AG10803 (cell line): ENCODE measurements at regions not wholly inside any gene's neighbourhood (a gene's known extent, or its start where the extent isn't known, plus 50 kb on each side); places are given as distances from the start of the nearest gene placed in this dataset.

ENCODE experiments used
- DNase-seq: peaks from one replicate; pipeline ENCODE4 v3.0.0; 2010; ENCODE audit warnings: low read depth
- H3K4me3 ChIP-seq: 2 replicates; pipeline ENCODE4 v1.5.1; 2011; ENCODE audit warnings: mild to moderate bottlenecking, low read length, control low read depth
- CTCF ChIP-seq: conservative IDR thresholded peaks from 2 replicates; pipeline ENCODE4 v1.5.1; 2011; ENCODE audit warnings: mild to moderate bottlenecking, low read length, control low read depth, inconsistent platforms

GRCh38 chr9:106051545-106051944, 357.2 kb downstream of the TMEM38B start:
- TF ChIP-seq CTCF = no peak
- H3K4me3 ChIP-seq = no peak overlapping the region
- DNase-seq = no peak

GRCh38 chr9:106052166-106052565, 357.8 kb downstream of the TMEM38B start:
- H3K4me3 ChIP-seq = no peak overlapping the region
- no peak for DNase-seq
- TF ChIP-seq CTCF = no peak

DNA sequence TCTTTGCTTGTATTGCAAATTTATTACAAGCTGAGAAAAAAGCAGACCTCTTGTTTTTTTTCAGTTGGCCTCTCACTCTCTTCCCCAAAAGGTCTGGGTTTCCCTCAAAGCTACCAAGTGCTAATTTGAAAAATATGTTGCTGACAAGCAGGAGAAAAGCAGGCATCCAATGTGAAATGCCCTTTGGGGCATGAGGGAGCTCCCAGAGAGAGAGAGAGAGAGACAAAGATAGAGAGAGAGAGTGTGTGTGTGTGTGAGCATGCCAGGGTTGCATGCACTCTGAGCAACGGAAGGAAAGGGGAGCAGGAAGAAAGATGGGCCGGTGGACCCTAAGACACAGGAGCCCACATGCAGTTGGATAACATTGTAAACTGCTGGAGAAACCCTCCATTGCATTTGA, 358.4 kb downstream of the TMEM38B start:
- DNase-seq = no peak
- no peak for TF ChIP-seq CTCF
- H3K4me3 ChIP-seq = no peak overlapping the region

DNA sequence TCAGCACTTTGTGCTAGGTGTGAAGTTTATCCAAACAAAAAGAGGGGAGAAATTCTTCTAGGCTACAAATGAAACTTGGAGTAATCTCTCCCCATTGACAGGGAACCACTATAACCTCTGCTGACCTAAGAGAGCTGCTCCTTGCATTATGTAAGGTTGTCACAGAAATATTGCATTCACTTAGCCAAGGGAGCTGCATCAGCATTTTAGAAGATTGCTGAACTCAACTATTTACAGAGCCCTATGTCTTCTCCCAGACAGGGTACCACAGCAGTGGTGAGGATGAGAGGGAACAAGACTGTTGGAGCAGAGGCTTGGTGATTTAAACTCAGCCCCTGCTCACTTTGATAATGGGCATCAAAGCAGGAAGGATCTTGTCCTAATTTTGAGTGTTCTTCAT, 362.0 kb downstream of the TMEM38B start:
- DNase-seq = no peak
- no peak overlapping the region for H3K4me3 ChIP-seq
- no peak for TF ChIP-seq CTCF

DNA sequence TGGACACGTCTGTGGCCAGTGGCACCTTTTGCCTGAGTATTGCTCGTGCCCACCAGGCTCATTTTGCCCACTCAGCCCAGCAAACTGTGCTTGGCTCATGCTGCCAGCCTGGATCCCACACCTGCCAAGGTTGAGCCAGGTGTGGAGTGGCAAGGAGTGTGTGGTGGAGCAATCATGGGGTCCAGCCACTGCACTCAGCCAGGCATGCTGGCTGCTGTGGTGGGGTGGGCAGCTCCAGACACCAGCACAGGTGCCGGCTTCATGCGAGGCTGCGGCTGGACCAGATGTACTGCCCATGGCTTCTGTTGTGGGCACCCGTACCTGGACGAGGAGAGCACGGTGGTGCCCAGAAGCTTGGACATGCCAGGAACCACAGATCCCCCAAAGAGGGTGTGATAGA, 364.1 kb downstream of the TMEM38B start:
- TF ChIP-seq CTCF = no peak
- no peak overlapping the region for H3K4me3 ChIP-seq
- DNase-seq = no peak

DNA sequence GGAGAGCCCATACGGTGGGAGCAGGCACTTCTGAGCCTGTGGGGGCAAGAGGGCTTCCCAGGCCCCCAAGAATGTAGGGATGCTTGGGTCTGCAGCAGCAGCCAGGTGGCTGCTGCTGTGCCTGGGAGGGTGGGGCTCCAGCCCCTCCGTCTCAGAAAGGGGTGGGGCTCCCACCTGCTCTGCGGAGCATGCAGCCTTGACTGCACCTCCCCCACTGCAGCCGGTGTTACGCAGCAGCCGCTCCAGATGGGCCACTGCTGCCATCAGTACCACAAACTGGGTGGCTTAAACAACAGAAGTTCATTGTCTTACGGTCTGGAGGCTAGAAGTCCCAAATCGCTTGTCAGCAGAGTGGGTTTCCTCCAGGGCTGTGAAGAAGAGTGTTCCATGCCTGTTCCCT, 365.5 kb downstream of the TMEM38B start:
- no peak for DNase-seq
- no peak overlapping the region for H3K4me3 ChIP-seq
- TF ChIP-seq CTCF = no peak

GRCh38 chr9:106060885-106061284, 366.5 kb downstream of the TMEM38B start:
- H3K4me3 ChIP-seq = no peak overlapping the region
- no peak for TF ChIP-seq CTCF
- no peak for DNase-seq
